HG02759 (cell line): ENCODE measurements at regions not wholly inside any gene's neighbourhood (a gene's known extent, or its start where the extent isn't known, plus 50 kb on each side); places are given as distances from the start of the nearest gene placed in this dataset.
"Not testable (repeated sequence)": the region's sequence is repeated elsewhere in the genome, so short reads cannot be mapped to it uniquely, and the experiment has no call there.

Experiments used
- ATAC-seq: cut with Tn5 transposase; IDR thresholded peaks from one replicate; pipeline ENCODE4 v1.9.1; 2021; ENCODE audit warnings: mild to moderate bottlenecking, moderate library complexity; ENCODE audit not compliant: unreplicated experiment

GRCh38 chr2:194090251-194090905 is 1566.6 kb upstream of the SLC39A10 start:
- ATAC-seq = no peak

GRCh38 chr2:194087089-194087958 is 1569.7 kb upstream of the SLC39A10 start:
- ATAC-seq = peak; percentile 61

GRCh38 chr2:194086129-194086528 is 1570.9 kb upstream of the SLC39A10 start:
- ATAC-seq = no peak

GRCh38 chr2:194079989-194080388 is 1577.0 kb upstream of the SLC39A10 start:
- no peak for ATAC-seq

GRCh38 chr2:194077366-194077765 is 1579.7 kb upstream of the SLC39A10 start:
- ATAC-seq = no peak

GRCh38 chr2:194062401-194062800 is 1594.6 kb upstream of the SLC39A10 start:
- no peak for ATAC-seq

GRCh38 chr2:194060269-194060668 is 1596.8 kb upstream of the SLC39A10 start:
- ATAC-seq = no peak

- no peak for ATAC-seq
Observed at GRCh38 chr2:194054313-194054712, 1602.7 kb upstream of the SLC39A10 start.

GRCh38 chr2:194044321-194044720 is 1612.7 kb upstream of the SLC39A10 start:
- ATAC-seq = no peak

- not testable (repeated sequence) for ATAC-seq
Observed at GRCh38 chr2:194021130-194021529, 1635.9 kb upstream of the SLC39A10 start.

- ATAC-seq = no peak
Observed at GRCh38 chr2:194020155-194020554, 1636.9 kb upstream of the SLC39A10 start.

- no peak for ATAC-seq
Observed at GRCh38 chr2:194015751-194016150, 1641.3 kb upstream of the SLC39A10 start.

- ATAC-seq = no peak
Observed at GRCh38 chr2:194014639-194015038, 1642.4 kb upstream of the SLC39A10 start.

- no peak for ATAC-seq
Observed at GRCh38 chr2:194004590-194005206, 1652.3 kb upstream of the SLC39A10 start.

GRCh38 chr2:194003911-194004310 is 1653.1 kb upstream of the SLC39A10 start:
- no peak for ATAC-seq

- no peak for ATAC-seq
Observed at GRCh38 chr2:194002699-194003368, 1654.2 kb upstream of the SLC39A10 start.

- no peak for ATAC-seq
Observed at GRCh38 chr2:193990868-193991267, 1666.2 kb upstream of the SLC39A10 start.

- ATAC-seq = no peak
Observed at GRCh38 chr2:193989645-193990044, 1667.4 kb upstream of the SLC39A10 start.

GRCh38 chr2:193988784-193989183 is 1668.2 kb upstream of the SLC39A10 start:
- no peak for ATAC-seq

- no peak for ATAC-seq
Observed at GRCh38 chr2:193985272-193985671, 1671.8 kb upstream of the SLC39A10 start.

- ATAC-seq = no peak
Observed at GRCh38 chr2:193980599-193980998, 1676.4 kb upstream of the SLC39A10 start.
